Stomach (tissue), 8 donors: ENCODE measurements at regions not wholly inside any gene's neighbourhood (a gene's known extent, or its start where the extent isn't known, plus 50 kb on each side); places are given as distances from the start of the nearest gene placed in this dataset.

Source experiments
- DNase-seq, 2 donors: peaks; one replicate each; pipeline versions ENCODE4 v3.0.0 to v3.0.0-alpha.2; 2013 to 2019
- H3K27ac ChIP-seq, 5 donors: fragments of 200-600 bp in 4 of 5; sonication (generic) in 4 of 5; one replicate each; pipeline ENCODE4 v1.5.1; 2013 to 2019; ENCODE audit warnings: mild to moderate bottlenecking in 1 of 5, moderate library complexity in 1 of 5
- H3K27me3 ChIP-seq, 3 donors: fragments of 200-600 bp; sonication (generic); one replicate each; pipeline ENCODE4 v1.5.1; 2017 to 2019; ENCODE audit warnings: mixed run types in 1 of 3
- H3K36me3 ChIP-seq, 4 donors: fragments of 200-600 bp; sonication (generic); 1 replicate in 3 of 4; 2 replicates in 1 of 4; pipeline ENCODE4 v1.5.1; 2016 to 2019
- H3K4me1 ChIP-seq, 4 donors: fragments of 200-600 bp; sonication (generic); one replicate each; pipeline ENCODE4 v1.5.1; 2016 to 2019
- H3K4me3 ChIP-seq, 4 donors: fragments of 200-600 bp; sonication (generic) in 3 of 4; one replicate each; pipeline ENCODE4 v1.5.1; 2016 to 2019; ENCODE audit warnings: mild to moderate bottlenecking in 1 of 4
- H3K9me3 ChIP-seq, 4 donors: fragments of 200-600 bp; sonication (generic); one replicate each; pipeline ENCODE4 v1.5.1; 2016 to 2019
- EP300 ChIP-seq: sonication (generic); formaldehyde crosslinking; IDR thresholded peaks from one replicate; pipeline ENCODE4 v1.6.1; 2017; ENCODE audit warnings: antibody characterized with exemption
- POLR2A ChIP-seq, 4 donors: fragments of 450-650 bp; IDR thresholded peaks; one replicate each; pipeline ENCODE4 v1.6.1; 2016; ENCODE audit warnings: antibody characterized with exemption in 4 of 4, control low read depth in 2 of 4, mild to moderate bottlenecking in 1 of 4, moderate library complexity in 1 of 4
- POLR2AphosphoS5 ChIP-seq, 3 donors: sonication (generic); formaldehyde crosslinking; IDR thresholded peaks; one replicate each; pipeline ENCODE4 v1.6.1; 2016; ENCODE audit warnings: antibody characterized with exemption in 3 of 3
- WGBS, 5 donors: extraction: QIAGEN DNeasy Blood & Tissue Kit in 3 of 5; methylation state at CpG; one replicate each; pipeline versions ENCODE4 v1.1.5 to v1.1.7; 2013 to 2018; 5-methylcytosine and 5-hydroxymethylcytosine counted together
- intact Hi-C: fragments of 100-400 bp; cut with DNase I; formaldehyde crosslinking; loops from one replicate; pipeline ENCODE4 v1.15.1; 2023; ENCODE audit warnings: low total_unique reads
- TF ChIP-seq, protein P1 (sequence below), 7 experiments: fragments of 450-650 bp in 4 of 7; fragments of 200-600 bp in 3 of 7; sonication (generic) in 3 of 7; IDR thresholded peaks; one replicate each; pipeline ENCODE4 v1.5.1; 2016 to 2019; ENCODE audit warnings: antibody characterized with exemption in 7 of 7, control low read depth in 2 of 7, mild to moderate bottlenecking in 1 of 7
- donor health status: healthy with polysubstance abuse.
- donor health status: Bipolar disorder and iron deficiency.
- donor health status: healthy.

- H3K9me3 ChIP-seq, result peaks cover 0 to 5% (median 0%) of the 10 kb centered on the region in 4 donors
- intact Hi-C loops, result no loop called here
Observed at GRCh38 chr3:83740504-83740903, 1218.3 kb upstream of the CADM2 start.

GRCh38 chr3:83765956-83766355 is 1192.8 kb upstream of the CADM2 start:
- intact Hi-C loops, result no loop called here
- no peak for DNase-seq
- 56 to 80% (median 65%) methylated on average over 1 of the region's 1 CpG for WGBS, 5 donors

More at GRCh38 chr3:83740504-83740903, 1218.3 kb upstream of the CADM2 start:
- 21 to 41% (median 27%) methylated on average over 1 of the region's 1 CpG for WGBS, 5 donors
- DNase-seq, result no peak
- Histone ChIP-seq H3K4me3 (no peak overlapping the region), H3K27me3 (no peaks in the 10 kb centered on the region), H3K4me1 (no peaks in the 10 kb centered on the region), H3K27ac (no peak overlapping the region), H3K36me3 (no peaks in the 10 kb centered on the region)
- TF ChIP-seq POLR2AphosphoS5 (IDR thresholded peaks at IDR 0.05), result no peak
- no peak for TF ChIP-seq POLR2A (IDR thresholded peaks at IDR 0.05)
- TF ChIP-seq, protein P1, sequence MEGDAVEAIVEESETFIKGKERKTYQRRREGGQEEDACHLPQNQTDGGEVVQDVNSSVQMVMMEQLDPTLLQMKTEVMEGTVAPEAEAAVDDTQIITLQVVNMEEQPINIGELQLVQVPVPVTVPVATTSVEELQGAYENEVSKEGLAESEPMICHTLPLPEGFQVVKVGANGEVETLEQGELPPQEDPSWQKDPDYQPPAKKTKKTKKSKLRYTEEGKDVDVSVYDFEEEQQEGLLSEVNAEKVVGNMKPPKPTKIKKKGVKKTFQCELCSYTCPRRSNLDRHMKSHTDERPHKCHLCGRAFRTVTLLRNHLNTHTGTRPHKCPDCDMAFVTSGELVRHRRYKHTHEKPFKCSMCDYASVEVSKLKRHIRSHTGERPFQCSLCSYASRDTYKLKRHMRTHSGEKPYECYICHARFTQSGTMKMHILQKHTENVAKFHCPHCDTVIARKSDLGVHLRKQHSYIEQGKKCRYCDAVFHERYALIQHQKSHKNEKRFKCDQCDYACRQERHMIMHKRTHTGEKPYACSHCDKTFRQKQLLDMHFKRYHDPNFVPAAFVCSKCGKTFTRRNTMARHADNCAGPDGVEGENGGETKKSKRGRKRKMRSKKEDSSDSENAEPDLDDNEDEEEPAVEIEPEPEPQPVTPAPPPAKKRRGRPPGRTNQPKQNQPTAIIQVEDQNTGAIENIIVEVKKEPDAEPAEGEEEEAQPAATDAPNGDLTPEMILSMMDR (IDR thresholded peaks at IDR 0.05), result no peak
- no peak for TF ChIP-seq EP300

GRCh38 chr3:83769791-83770663 is 1188.8 kb upstream of the CADM2 start:
- Histone ChIP-seq H3K36me3 (no peaks in the 10 kb centered on the region), H3K9me3 (peaks cover 0 to 17% (median 11%) of the 10 kb centered on the region in 4 donors), H3K4me1 (no peaks in the 10 kb centered on the region), H3K27ac (no peak overlapping the region), H3K27me3 (no peaks in the 10 kb centered on the region), H3K4me3 (no peak overlapping the region)
- no peak for DNase-seq
- no peak for TF ChIP-seq EP300
- TF ChIP-seq POLR2A (IDR thresholded peaks at IDR 0.05), result no peak
- TF ChIP-seq, protein P1 (IDR thresholded peaks at IDR 0.05), result no peak
- TF ChIP-seq POLR2AphosphoS5 (IDR thresholded peaks at IDR 0.05), result no peak
- intact Hi-C loops, result no loop called here
- WGBS, 5 donors, result 84 to 90% (median 87%) methylated on average over 15 to 17 of the region's 17 CpGs

More at GRCh38 chr3:83765956-83766355, 1192.8 kb upstream of the CADM2 start:
- Histone ChIP-seq H3K4me1 (no peaks in the 10 kb centered on the region), H3K4me3 (no peak overlapping the region), H3K36me3 (no peaks in the 10 kb centered on the region), H3K27ac (no peak overlapping the region), H3K9me3 (peaks cover 0 to 11% (median 7%) of the 10 kb centered on the region in 4 donors), H3K27me3 (no peaks in the 10 kb centered on the region)
- TF ChIP-seq, protein P1 (IDR thresholded peaks at IDR 0.05), result no peak
- TF ChIP-seq EP300 (no peak), POLR2A (IDR thresholded peaks at IDR 0.05) (no peak), POLR2AphosphoS5 (IDR thresholded peaks at IDR 0.05) (no peak)

DNA sequence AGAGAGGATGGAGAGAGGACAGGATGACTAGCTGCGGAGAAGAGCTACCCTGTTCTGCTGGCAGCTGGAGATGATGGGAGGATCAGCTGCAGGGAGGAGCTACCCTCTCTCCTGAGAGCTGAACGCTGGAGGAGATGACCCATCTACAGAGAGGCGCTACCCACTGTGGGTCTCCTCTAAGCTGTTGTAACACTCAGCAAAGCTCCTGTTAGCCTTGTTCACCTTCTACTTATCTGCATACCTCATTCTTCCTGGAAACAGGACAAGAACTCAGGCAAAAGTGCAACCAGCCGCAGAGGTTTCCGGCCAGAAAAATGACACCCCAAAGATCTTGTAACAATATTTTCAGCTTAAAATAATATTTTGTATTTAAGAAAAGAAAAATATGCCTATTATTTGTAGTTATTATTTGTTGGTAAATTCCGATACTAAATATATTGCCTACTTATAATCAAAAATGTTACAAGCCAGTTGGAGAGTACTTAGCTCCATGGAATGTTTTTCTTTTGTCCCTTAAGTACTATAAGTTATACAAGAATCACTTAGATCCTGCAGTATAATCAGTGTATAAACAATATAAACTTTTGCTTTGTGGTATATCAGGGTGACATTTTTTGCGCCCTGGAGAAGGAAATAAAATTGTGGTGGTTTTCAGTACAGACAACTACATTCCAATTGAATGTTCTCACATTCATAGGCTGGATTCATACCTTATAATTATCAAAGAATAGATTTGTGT is 1188.0 kb upstream of the CADM2 start:
- intact Hi-C loops, result no loop called here
- Histone ChIP-seq H3K4me1 (no peaks in the 10 kb centered on the region), H3K36me3 (no peaks in the 10 kb centered on the region), H3K4me3 (no peak overlapping the region), H3K27me3 (no peaks in the 10 kb centered on the region), H3K9me3 (peaks cover 0 to 22% (median 11%) of the 10 kb centered on the region in 4 donors), H3K27ac (no peak overlapping the region)
- TF ChIP-seq EP300, result no peak
- TF ChIP-seq, protein P1 (IDR thresholded peaks at IDR 0.05), result no peak
- TF ChIP-seq POLR2AphosphoS5 (IDR thresholded peaks at IDR 0.05), result no peak
- no peak for TF ChIP-seq POLR2A (IDR thresholded peaks at IDR 0.05)
- 86 to 96% (median 93%) methylated on average over 7 of the region's 7 CpGs for WGBS, 5 donors
- no peak for DNase-seq
